Fibroblast of lung (primary cell): ENCODE measurements at regions not wholly inside any gene's neighbourhood (a gene's known extent, or its start where the extent isn't known, plus 50 kb on each side); places are given as distances from the start of the nearest gene placed in this dataset.

ENCODE experiments used
- DNase-seq, 2 donors: peaks; one replicate each; pipeline versions ENCODE4 v3.0.0 to v3.0.0-alpha.2; 2010; ENCODE audit warnings: low read depth in 2 of 2
- H2AFZ ChIP-seq: 2 replicates; pipeline ENCODE4 v1.5.1; 2012; ENCODE audit warnings: low read length, control low read depth, inconsistent platforms
- H3K27ac ChIP-seq: 2 replicates; pipeline ENCODE4 v1.5.1; 2011; ENCODE audit warnings: low read length, control low read depth; ENCODE audit not compliant: insufficient read depth
- H3K27me3 ChIP-seq: 2 replicates; pipeline ENCODE4 v1.5.1; 2011; ENCODE audit warnings: mild to moderate bottlenecking, low read length; ENCODE audit not compliant: control insufficient read depth, insufficient read depth
- H3K36me3 ChIP-seq: 2 replicates; pipeline ENCODE4 v1.5.1; 2011; ENCODE audit warnings: low read length; ENCODE audit not compliant: control insufficient read depth, insufficient read depth
- H3K4me1 ChIP-seq: 2 replicates; pipeline ENCODE4 v1.5.1; 2011; ENCODE audit warnings: low read length; ENCODE audit not compliant: control insufficient read depth, insufficient read depth; ENCODE audit errors: extremely low read depth
- H3K4me2 ChIP-seq: 2 replicates; pipeline ENCODE4 v1.5.1; 2011; ENCODE audit warnings: low read length, control low read depth; ENCODE audit not compliant: insufficient read depth; ENCODE audit errors: extremely low read depth
- H3K4me3 ChIP-seq, 4 experiments: fragments of 200-600 bp in 1 of 4; sonication (generic) in 1 of 4; replicated peaks in 1 of 4; 2 replicates each; pipeline ENCODE4 v1.5.1; 2011 to 2016; ENCODE audit warnings: low read length in 4 of 4, low read depth in 3 of 4, mild to moderate bottlenecking in 3 of 4, control low read depth in 2 of 4, inconsistent platforms in 1 of 4, mixed read lengths in 1 of 4; ENCODE audit not compliant: insufficient read depth in 1 of 4; ENCODE audit errors: control extremely low read depth in 1 of 4
- H3K79me2 ChIP-seq: 2 replicates; pipeline ENCODE4 v1.5.1; 2012; ENCODE audit warnings: mild to moderate bottlenecking, low read length, inconsistent platforms; ENCODE audit not compliant: control insufficient read depth, insufficient read depth
- H3K9ac ChIP-seq: 2 replicates; pipeline ENCODE4 v1.5.1; 2011; ENCODE audit warnings: mild to moderate bottlenecking, low read length, control low read depth; ENCODE audit not compliant: insufficient read depth
- H3K9me3 ChIP-seq: 2 replicates; pipeline ENCODE4 v1.5.1; 2012; ENCODE audit warnings: low read depth, low read length; ENCODE audit not compliant: control insufficient read depth, insufficient read depth
- H4K20me1 ChIP-seq: 2 replicates; pipeline ENCODE4 v1.5.1; 2011; ENCODE audit warnings: low read length; ENCODE audit not compliant: control insufficient read depth, insufficient read depth; ENCODE audit errors: extremely low read depth
- CTCF ChIP-seq, 2 donors: IDR thresholded peaks in 1 of 2; conservative IDR thresholded peaks in 1 of 2; 1 replicate in 1 of 2; 2 replicates in 1 of 2; pipeline ENCODE4 v1.5.1; 2011 to 2012; ENCODE audit warnings: low read length in 2 of 2, control low read depth in 1 of 2, inconsistent platforms in 1 of 2, low read depth in 1 of 2, mild to moderate bottlenecking in 1 of 2
- EZH2 ChIP-seq: IDR thresholded peaks from 2 replicates; pipeline ENCODE4 v1.5.1; 2012; ENCODE audit warnings: low read length, control low read depth, mild to moderate bottlenecking; ENCODE audit errors: missing control alignments

DNA sequence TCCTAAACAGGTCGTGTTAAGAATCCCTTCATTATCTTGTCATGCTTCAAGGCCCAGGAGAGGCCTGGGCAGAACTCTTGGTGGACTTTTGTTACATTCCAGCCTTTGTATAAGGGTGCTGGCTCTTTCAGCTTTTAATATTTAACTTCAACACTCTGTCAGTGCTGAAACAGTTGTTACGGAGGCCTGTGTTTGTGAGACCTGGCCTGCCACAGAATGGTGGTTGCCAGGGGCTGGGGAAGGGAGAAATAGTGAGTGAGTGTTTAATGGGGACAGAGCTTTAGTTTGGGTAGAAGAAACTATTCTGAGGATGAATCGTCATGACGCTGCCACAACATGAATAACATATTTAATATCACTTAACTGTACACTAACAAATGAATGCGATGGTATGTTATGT lies 1027.6 kb upstream of the PRKX start:
- Histone ChIP-seq H3K4me3 (no peak overlapping the region), H2AFZ (no peak overlapping the region), H3K79me2 (no peaks in the 10 kb centered on the region), H3K36me3 (no peaks in the 10 kb centered on the region), H3K27ac (no peak overlapping the region), H3K9me3 (no peaks in the 10 kb centered on the region), H3K4me1 (no peaks in the 10 kb centered on the region), H3K27me3 (no peaks in the 10 kb centered on the region), H4K20me1 (no peaks in the 10 kb centered on the region), H3K4me2 (no peak overlapping the region), H3K9ac (no peak overlapping the region)
- TF ChIP-seq CTCF (conservative IDR thresholded peaks at IDR 0.05 in 1 of 2, IDR thresholded peaks at IDR 0.05 in 1 of 2; ENCODE audit: low read depth in 1 of 2, low read length in 2 of 2), result no peak
- no peak for TF ChIP-seq EZH2
- no peak for DNase-seq

DNA sequence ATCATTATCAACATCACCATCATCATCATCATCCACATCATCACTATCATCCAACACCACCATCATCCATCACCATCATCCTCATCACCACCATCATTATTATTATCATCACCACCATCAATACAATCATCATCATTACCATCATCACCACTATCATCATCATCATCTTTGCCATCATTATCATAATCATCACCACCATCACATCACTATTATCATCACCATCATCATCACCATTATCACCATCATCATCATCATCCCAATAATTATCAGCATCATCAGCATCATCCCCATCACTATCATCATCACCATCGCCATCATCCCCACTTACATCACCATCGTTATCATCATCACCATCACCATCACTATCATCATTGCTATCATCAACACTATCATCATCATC lies 1021.9 kb upstream of the PRKX start:
- H2AFZ ChIP-seq, result no peak overlapping the region
- no peaks in the 10 kb centered on the region for H4K20me1 ChIP-seq
- no peaks in the 10 kb centered on the region for H3K79me2 ChIP-seq
- no peak for DNase-seq
- no peak overlapping the region for H3K4me3 ChIP-seq
- H3K36me3 ChIP-seq, result no peaks in the 10 kb centered on the region
- no peaks in the 10 kb centered on the region for H3K27me3 ChIP-seq
- H3K9ac ChIP-seq, result no peak overlapping the region
- H3K9me3 ChIP-seq, result no peaks in the 10 kb centered on the region
- H3K27ac ChIP-seq, result no peak overlapping the region
- no peak overlapping the region for H3K4me2 ChIP-seq
- H3K4me1 ChIP-seq, result no peaks in the 10 kb centered on the region
- no peak for TF ChIP-seq CTCF (conservative IDR thresholded peaks at IDR 0.05 in 1 of 2, IDR thresholded peaks at IDR 0.05 in 1 of 2; ENCODE audit: low read depth in 1 of 2, low read length in 2 of 2)

GRCh38 chrX:4710618-4711433 lies 997.4 kb upstream of the PRKX start:
- no peaks in the 10 kb centered on the region for H3K79me2 ChIP-seq
- no peak overlapping the region for H3K9ac ChIP-seq
- H3K4me2 ChIP-seq, result no peak overlapping the region
- no peak overlapping the region for H3K4me3 ChIP-seq
- no peak overlapping the region for H2AFZ ChIP-seq
- no peaks in the 10 kb centered on the region for H3K9me3 ChIP-seq
- H4K20me1 ChIP-seq, result no peaks in the 10 kb centered on the region
- TF ChIP-seq EZH2 (no peak), CTCF (conservative IDR thresholded peaks at IDR 0.05 in 1 of 2, IDR thresholded peaks at IDR 0.05 in 1 of 2; ENCODE audit: low read depth in 1 of 2, low read length in 2 of 2) (no peak)
- H3K4me1 ChIP-seq, result no peaks in the 10 kb centered on the region
- H3K27ac ChIP-seq, result no peak overlapping the region
- no peaks in the 10 kb centered on the region for H3K36me3 ChIP-seq
- no peaks in the 10 kb centered on the region for H3K27me3 ChIP-seq
- DNase-seq, result peak in 1 of 2 donors; percentile 6
